HepG2 (cell line): ENCODE measurements at regions not wholly inside any gene's neighbourhood (a gene's known extent, or its start where the extent isn't known, plus 50 kb on each side); places are given as distances from the start of the nearest gene placed in this dataset.

ENCODE experiments used
- FLYWCH1 ChIP-seq: sonication (generic); formaldehyde crosslinking; IDR thresholded peaks from 2 replicates; pipeline ENCODE4 v1.8.1; 2023; ENCODE audit warnings: mild to moderate bottlenecking, missing genetic modification reagents
- GTF3A ChIP-seq: sonication (generic); formaldehyde crosslinking; conservative IDR thresholded peaks from 2 replicates; pipeline ENCODE4 v1.4.0; 2020; ENCODE audit warnings: mild to moderate bottlenecking, missing genetic modification reagents
- HNF4A ChIP-seq: sonication (generic); formaldehyde crosslinking; IDR thresholded peaks from 2 replicates; pipeline ENCODE4 v1.4.0; 2020; ENCODE audit warnings: missing genetic modification reagents
- ISL2 ChIP-seq: sonication (generic); formaldehyde crosslinking; IDR thresholded peaks from 2 replicates; pipeline ENCODE4 v1.5.0; 2020; ENCODE audit warnings: missing genetic modification reagents
- JDP2 ChIP-seq: sonication (generic); formaldehyde crosslinking; IDR thresholded peaks from 2 replicates; pipeline ENCODE4 v1.8.1; 2022; ENCODE audit warnings: missing genetic modification reagents, borderline replicate concordance
- PCBP1 ChIP-seq: fragments of 200-400 bp; formaldehyde crosslinking; IDR thresholded peaks from 2 replicates; pipeline ENCODE4 v1.6.1; 2017; ENCODE audit warnings: mild to moderate bottlenecking, low read depth, low read length, borderline replicate concordance
- SOX6 ChIP-seq, 2 experiments: fragments of 450-650 bp in 1 of 2; sonication (generic) in 1 of 2; formaldehyde crosslinking in 1 of 2; IDR thresholded peaks; 2 replicates each; pipeline versions ENCODE4 v1.4.0 to v1.6.1; 2017 to 2020; ENCODE audit warnings: antibody characterized with exemption in 1 of 2, mild to moderate bottlenecking in 1 of 2, missing genetic modification reagents in 1 of 2
- TF ChIP-seq, protein P1 (sequence below): sonication (generic); formaldehyde crosslinking; IDR thresholded peaks from 2 replicates; pipeline ENCODE4 v1.8.0; 2022; ENCODE audit warnings: mild to moderate bottlenecking, missing genetic modification reagents, moderate library complexity
- TF ChIP-seq, protein P2 (sequence below), 2 experiments: IDR thresholded peaks; 2 replicates each; pipeline ENCODE4 v1.6.1; 2011 to 2012; ENCODE audit warnings: low read length in 2 of 2, borderline replicate concordance in 1 of 2, low read depth in 1 of 2, mild to moderate bottlenecking in 1 of 2, moderate library complexity in 1 of 2
- TF ChIP-seq, protein P3 (sequence below): sonication (generic); formaldehyde crosslinking; IDR thresholded peaks from 2 replicates; pipeline ENCODE4 v1.5.0; 2020; ENCODE audit warnings: mild to moderate bottlenecking, missing genetic modification reagents, borderline replicate concordance
- TF ChIP-seq, protein P4 (sequence below): sonication (generic); formaldehyde crosslinking; IDR thresholded peaks from 2 replicates; pipeline ENCODE4 v1.8.1; 2023; ENCODE audit warnings: mild to moderate bottlenecking, moderate library complexity, missing genetic modification reagents
- TF ChIP-seq, protein P5 (sequence below): sonication (generic); formaldehyde crosslinking; IDR thresholded peaks from 2 replicates; pipeline ENCODE4 v1.4.0; 2020; ENCODE audit warnings: missing genetic modification reagents, borderline replicate concordance

DNA sequence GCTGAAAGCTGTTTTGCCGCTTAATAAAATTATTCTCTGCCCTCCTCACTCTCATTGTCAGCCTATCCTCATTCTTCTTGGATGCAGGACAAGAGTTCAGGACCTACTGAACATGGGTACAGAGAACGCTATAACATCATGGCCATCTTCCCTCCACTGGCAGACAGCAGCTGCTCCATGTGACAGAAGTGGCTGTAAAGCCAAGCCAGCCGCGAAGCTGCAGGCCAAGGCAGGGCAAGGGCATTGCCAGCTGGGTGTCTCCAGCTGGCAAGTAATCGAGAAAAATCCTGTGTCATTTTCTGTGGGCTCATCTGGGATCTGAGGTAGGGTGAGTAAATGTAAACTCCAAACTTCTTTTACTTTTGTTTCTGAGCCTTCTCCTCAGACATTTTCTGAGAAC, 84.8 kb downstream of the SLC25A46 start (continued):
- TF ChIP-seq, protein P1, sequence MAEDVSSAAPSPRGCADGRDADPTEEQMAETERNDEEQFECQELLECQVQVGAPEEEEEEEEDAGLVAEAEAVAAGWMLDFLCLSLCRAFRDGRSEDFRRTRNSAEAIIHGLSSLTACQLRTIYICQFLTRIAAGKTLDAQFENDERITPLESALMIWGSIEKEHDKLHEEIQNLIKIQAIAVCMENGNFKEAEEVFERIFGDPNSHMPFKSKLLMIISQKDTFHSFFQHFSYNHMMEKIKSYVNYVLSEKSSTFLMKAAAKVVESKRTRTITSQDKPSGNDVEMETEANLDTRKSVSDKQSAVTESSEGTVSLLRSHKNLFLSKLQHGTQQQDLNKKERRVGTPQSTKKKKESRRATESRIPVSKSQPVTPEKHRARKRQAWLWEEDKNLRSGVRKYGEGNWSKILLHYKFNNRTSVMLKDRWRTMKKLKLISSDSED (CRISPR knock-in tag) = no peak
- TF ChIP-seq ISL2 (CRISPR knock-in tag) (no peak), SOX6 (IDR thresholded peaks at IDR 0.05) (no peak), SOX6 (CRISPR knock-in tag; IDR thresholded peaks at IDR 0.05) (no peak), JDP2 (CRISPR knock-in tag) (no peak), GTF3A (CRISPR knock-in tag) (no peak), HNF4A (CRISPR knock-in tag) (no peak), FLYWCH1 (CRISPR knock-in tag) (no peak), PCBP1 (no peak)
- TF ChIP-seq, protein P2, sequence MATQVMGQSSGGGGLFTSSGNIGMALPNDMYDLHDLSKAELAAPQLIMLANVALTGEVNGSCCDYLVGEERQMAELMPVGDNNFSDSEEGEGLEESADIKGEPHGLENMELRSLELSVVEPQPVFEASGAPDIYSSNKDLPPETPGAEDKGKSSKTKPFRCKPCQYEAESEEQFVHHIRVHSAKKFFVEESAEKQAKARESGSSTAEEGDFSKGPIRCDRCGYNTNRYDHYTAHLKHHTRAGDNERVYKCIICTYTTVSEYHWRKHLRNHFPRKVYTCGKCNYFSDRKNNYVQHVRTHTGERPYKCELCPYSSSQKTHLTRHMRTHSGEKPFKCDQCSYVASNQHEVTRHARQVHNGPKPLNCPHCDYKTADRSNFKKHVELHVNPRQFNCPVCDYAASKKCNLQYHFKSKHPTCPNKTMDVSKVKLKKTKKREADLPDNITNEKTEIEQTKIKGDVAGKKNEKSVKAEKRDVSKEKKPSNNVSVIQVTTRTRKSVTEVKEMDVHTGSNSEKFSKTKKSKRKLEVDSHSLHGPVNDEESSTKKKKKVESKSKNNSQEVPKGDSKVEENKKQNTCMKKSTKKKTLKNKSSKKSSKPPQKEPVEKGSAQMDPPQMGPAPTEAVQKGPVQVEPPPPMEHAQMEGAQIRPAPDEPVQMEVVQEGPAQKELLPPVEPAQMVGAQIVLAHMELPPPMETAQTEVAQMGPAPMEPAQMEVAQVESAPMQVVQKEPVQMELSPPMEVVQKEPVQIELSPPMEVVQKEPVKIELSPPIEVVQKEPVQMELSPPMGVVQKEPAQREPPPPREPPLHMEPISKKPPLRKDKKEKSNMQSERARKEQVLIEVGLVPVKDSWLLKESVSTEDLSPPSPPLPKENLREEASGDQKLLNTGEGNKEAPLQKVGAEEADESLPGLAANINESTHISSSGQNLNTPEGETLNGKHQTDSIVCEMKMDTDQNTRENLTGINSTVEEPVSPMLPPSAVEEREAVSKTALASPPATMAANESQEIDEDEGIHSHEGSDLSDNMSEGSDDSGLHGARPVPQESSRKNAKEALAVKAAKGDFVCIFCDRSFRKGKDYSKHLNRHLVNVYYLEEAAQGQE (IDR thresholded peaks at IDR 0.05; ENCODE audit: borderline replicate concordance in 1 of 2, low read depth in 1 of 2, low read length in 2 of 2) = no peak
- TF ChIP-seq, protein P3, sequence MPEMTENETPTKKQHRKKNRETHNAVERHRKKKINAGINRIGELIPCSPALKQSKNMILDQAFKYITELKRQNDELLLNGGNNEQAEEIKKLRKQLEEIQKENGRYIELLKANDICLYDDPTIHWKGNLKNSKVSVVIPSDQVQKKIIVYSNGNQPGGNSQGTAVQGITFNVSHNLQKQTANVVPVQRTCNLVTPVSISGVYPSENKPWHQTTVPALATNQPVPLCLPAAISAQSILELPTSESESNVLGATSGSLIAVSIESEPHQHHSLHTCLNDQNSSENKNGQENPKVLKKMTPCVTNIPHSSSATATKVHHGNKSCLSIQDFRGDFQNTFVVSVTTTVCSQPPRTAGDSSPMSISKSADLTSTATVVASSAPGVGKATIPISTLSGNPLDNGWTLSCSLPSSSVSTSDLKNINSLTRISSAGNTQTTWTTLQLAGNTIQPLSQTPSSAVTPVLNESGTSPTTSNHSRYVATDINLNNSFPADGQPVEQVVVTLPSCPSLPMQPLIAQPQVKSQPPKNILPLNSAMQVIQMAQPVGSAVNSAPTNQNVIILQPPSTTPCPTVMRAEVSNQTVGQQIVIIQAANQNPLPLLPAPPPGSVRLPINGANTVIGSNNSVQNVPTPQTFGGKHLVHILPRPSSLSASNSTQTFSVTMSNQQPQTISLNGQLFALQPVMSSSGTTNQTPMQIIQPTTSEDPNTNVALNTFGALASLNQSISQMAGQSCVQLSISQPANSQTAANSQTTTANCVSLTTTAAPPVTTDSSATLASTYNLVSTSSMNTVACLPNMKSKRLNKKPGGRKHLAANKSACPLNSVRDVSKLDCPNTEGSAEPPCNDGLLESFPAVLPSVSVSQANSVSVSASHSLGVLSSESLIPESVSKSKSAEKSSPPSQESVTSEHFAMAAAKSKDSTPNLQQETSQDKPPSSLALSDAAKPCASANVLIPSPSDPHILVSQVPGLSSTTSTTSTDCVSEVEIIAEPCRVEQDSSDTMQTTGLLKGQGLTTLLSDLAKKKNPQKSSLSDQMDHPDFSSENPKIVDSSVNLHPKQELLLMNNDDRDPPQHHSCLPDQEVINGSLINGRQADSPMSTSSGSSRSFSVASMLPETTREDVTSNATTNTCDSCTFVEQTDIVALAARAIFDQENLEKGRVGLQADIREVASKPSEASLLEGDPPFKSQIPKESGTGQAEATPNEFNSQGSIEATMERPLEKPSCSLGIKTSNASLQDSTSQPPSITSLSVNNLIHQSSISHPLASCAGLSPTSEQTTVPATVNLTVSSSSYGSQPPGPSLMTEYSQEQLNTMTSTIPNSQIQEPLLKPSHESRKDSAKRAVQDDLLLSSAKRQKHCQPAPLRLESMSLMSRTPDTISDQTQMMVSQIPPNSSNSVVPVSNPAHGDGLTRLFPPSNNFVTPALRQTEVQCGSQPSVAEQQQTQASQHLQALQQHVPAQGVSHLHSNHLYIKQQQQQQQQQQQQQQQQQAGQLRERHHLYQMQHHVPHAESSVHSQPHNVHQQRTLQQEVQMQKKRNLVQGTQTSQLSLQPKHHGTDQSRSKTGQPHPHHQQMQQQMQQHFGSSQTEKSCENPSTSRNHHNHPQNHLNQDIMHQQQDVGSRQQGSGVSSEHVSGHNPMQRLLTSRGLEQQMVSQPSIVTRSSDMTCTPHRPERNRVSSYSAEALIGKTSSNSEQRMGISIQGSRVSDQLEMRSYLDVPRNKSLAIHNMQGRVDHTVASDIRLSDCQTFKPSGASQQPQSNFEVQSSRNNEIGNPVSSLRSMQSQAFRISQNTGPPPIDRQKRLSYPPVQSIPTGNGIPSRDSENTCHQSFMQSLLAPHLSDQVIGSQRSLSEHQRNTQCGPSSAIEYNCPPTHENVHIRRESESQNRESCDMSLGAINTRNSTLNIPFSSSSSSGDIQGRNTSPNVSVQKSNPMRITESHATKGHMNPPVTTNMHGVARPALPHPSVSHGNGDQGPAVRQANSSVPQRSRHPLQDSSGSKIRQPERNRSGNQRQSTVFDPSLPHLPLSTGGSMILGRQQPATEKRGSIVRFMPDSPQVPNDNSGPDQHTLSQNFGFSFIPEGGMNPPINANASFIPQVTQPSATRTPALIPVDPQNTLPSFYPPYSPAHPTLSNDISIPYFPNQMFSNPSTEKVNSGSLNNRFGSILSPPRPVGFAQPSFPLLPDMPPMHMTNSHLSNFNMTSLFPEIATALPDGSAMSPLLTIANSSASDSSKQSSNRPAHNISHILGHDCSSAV (CRISPR knock-in tag) = no peak
- TF ChIP-seq, protein P4, sequence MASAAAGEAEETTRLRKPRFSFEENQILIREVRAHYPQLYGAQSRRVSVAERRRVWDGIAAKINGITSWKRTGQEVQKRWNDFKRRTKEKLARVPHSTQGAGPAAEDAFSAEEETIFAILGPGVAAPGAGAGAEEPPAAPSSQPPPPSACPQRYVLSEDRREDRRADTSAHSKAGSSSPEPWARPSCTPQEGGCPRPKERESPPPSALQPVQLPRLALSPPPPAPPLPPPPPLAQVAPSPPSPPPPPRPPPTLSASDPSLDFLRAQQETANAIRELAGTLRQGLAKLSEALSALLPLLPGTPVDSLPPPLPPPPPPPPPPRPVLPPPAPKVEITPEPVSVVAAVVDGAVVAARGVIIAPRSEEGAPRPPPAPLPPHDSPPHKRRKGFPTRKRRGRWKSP (CRISPR knock-in tag) = no peak
- TF ChIP-seq, protein P5, sequence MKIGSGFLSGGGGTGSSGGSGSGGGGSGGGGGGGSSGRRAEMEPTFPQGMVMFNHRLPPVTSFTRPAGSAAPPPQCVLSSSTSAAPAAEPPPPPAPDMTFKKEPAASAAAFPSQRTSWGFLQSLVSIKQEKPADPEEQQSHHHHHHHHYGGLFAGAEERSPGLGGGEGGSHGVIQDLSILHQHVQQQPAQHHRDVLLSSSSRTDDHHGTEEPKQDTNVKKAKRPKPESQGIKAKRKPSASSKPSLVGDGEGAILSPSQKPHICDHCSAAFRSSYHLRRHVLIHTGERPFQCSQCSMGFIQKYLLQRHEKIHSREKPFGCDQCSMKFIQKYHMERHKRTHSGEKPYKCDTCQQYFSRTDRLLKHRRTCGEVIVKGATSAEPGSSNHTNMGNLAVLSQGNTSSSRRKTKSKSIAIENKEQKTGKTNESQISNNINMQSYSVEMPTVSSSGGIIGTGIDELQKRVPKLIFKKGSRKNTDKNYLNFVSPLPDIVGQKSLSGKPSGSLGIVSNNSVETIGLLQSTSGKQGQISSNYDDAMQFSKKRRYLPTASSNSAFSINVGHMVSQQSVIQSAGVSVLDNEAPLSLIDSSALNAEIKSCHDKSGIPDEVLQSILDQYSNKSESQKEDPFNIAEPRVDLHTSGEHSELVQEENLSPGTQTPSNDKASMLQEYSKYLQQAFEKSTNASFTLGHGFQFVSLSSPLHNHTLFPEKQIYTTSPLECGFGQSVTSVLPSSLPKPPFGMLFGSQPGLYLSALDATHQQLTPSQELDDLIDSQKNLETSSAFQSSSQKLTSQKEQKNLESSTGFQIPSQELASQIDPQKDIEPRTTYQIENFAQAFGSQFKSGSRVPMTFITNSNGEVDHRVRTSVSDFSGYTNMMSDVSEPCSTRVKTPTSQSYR (CRISPR knock-in tag) = no peak
